ENCODE measurements at regions not wholly inside any gene's neighbourhood (a gene's known extent, or its start where the extent isn't known, plus 50 kb on each side); places are given as distances from the start of the nearest gene placed in this dataset.

- H3T11ph ChIP-seq (ENCODE audit: low read length), result no peak overlapping the region
- H3K23ac ChIP-seq (ENCODE audit: insufficient read length, low read depth, low read length), result no peak overlapping the region
- H4K8ac ChIP-seq (replicated peaks; ENCODE audit: insufficient read length, low read depth, low read length), result no peak overlapping the region
- peaks cover 2% of the 10 kb centered on the region; the same call in 1 of the 2 replicates for H3K4me1 ChIP-seq (ENCODE audit: insufficient read depth, low read length)
- Mint-ChIP-seq H3K4me3 (no peak overlapping the region), H3K4me1 (peaks cover 9% of the 10 kb centered on the region in 2 experiments), H3K27ac (no peak overlapping the region), H3K9me3 (no peaks in the 10 kb centered on the region), H3K27me3 (ENCODE audit: low read depth) (no peaks in the 10 kb centered on the region), H3K36me3 (ENCODE audit: insufficient read depth in 1 of 3, low read depth in 3 of 3) (no peaks in the 10 kb centered on the region)
- H3K4ac ChIP-seq (ENCODE audit: low read depth, low read length), result no peak overlapping the region
- no peaks in the 10 kb centered on the region for H3K79me1 ChIP-seq (ENCODE audit: insufficient read depth, low read depth, low read length, poor library complexity, severe bottlenecking)
- no peak overlapping the region for H3K14ac ChIP-seq (ENCODE audit: insufficient read depth, low read length)
- H3K18ac ChIP-seq (ENCODE audit: insufficient read length, low read depth, low read length), result no peak overlapping the region
- H2BK15ac ChIP-seq (ENCODE audit: low read depth, low read length), result no peak overlapping the region
- no peak overlapping the region for H2BK12ac ChIP-seq (ENCODE audit: insufficient read length, low read depth, low read length)
- no peaks in the 10 kb centered on the region for H4K20me1 ChIP-seq (ENCODE audit: control insufficient read depth, insufficient read depth, insufficient read length)
- H3K27ac ChIP-seq (ENCODE audit: insufficient read length, low read depth, low read length), result no peak overlapping the region
- TF ChIP-seq, protein P1, sequence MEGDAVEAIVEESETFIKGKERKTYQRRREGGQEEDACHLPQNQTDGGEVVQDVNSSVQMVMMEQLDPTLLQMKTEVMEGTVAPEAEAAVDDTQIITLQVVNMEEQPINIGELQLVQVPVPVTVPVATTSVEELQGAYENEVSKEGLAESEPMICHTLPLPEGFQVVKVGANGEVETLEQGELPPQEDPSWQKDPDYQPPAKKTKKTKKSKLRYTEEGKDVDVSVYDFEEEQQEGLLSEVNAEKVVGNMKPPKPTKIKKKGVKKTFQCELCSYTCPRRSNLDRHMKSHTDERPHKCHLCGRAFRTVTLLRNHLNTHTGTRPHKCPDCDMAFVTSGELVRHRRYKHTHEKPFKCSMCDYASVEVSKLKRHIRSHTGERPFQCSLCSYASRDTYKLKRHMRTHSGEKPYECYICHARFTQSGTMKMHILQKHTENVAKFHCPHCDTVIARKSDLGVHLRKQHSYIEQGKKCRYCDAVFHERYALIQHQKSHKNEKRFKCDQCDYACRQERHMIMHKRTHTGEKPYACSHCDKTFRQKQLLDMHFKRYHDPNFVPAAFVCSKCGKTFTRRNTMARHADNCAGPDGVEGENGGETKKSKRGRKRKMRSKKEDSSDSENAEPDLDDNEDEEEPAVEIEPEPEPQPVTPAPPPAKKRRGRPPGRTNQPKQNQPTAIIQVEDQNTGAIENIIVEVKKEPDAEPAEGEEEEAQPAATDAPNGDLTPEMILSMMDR (conservative IDR thresholded peaks at IDR 0.05), result no peak
- no peak overlapping the region for H2AK5ac ChIP-seq (ENCODE audit: insufficient read length, low read length)
- no peaks in the 10 kb centered on the region for H3K27me3 ChIP-seq (ENCODE audit: insufficient read depth, low read length)
- no peaks in the 10 kb centered on the region for H3K9me3 ChIP-seq (ENCODE audit: control insufficient read depth, low read depth, low read length)
- H3K4me2 ChIP-seq (ENCODE audit: insufficient read depth, insufficient read length, low read length), result no peak overlapping the region
- DNase-seq, result no peak
- WGBS (ENCODE audit: extremely low coverage, insufficient read length, low lambda C conversion rate), result no CpG with 5 or more reads among the region's 5 CpGs
- no peaks in the 10 kb centered on the region for H3K23me2 ChIP-seq (ENCODE audit: insufficient read length, low read depth, low read length, poor library complexity, severe bottlenecking)
- no peak overlapping the region for H3K56ac ChIP-seq (ENCODE audit: insufficient read length, low read depth, low read length)
- no peak overlapping the region for H4K5ac ChIP-seq (ENCODE audit: insufficient read length, low read depth, low read length)
- H2BK5ac ChIP-seq (ENCODE audit: insufficient read length, low read length), result no peak overlapping the region
- no peak overlapping the region for H2BK120ac ChIP-seq (ENCODE audit: low read depth, low read length, poor library complexity, severe bottlenecking)
- no peak overlapping the region for H2BK20ac ChIP-seq (ENCODE audit: low read depth, low read length, poor library complexity, severe bottlenecking)
- no peak overlapping the region for H3K9ac ChIP-seq (ENCODE audit: extremely low read depth, insufficient read length, low read length)
- no peaks in the 10 kb centered on the region; the same call in 1 of the 2 replicates for H3K79me2 ChIP-seq (ENCODE audit: insufficient read depth, low read length)
- H2AFZ ChIP-seq (ENCODE audit: low read length), result no peak overlapping the region
- H4K91ac ChIP-seq (ENCODE audit: insufficient read length, low read depth, low read length), result no peak overlapping the region
These were observed 89.4 kb upstream of the GRIP1 start for GRCh38 chr12:66768293-66768692.
